ENCODE measurements at regions not wholly inside any gene's neighbourhood (a gene's known extent, or its start where the extent isn't known, plus 50 kb on each side); places are given as distances from the start of the nearest gene placed in this dataset.

DNA sequence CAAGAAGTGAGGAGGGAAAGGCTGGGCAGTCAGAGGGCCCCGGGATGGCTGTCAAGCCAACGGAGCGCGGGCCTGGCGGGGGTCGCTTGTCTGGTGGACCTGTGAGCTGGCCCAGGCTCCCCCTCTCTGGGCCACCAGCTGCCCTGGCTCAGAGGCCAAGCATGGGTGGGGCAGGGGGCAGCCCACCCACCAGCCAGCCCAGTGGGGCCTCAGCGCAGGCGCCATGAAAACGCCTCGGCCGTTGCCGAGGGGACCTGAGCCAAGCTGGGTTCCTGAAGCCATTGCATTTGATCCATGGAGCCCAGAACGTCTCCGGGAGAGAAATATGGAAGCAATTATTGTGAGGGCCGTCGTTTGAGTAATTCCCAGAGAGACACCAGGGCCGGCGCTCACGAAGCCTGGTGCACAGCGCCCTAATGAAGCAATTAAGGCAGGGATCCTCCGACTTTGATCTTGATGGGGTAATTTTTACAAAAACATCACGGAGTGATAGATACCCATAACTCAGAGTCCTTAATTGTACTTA, 90.5 kb upstream of the TTC34 start:
- TF ChIP-seq, protein P1, sequence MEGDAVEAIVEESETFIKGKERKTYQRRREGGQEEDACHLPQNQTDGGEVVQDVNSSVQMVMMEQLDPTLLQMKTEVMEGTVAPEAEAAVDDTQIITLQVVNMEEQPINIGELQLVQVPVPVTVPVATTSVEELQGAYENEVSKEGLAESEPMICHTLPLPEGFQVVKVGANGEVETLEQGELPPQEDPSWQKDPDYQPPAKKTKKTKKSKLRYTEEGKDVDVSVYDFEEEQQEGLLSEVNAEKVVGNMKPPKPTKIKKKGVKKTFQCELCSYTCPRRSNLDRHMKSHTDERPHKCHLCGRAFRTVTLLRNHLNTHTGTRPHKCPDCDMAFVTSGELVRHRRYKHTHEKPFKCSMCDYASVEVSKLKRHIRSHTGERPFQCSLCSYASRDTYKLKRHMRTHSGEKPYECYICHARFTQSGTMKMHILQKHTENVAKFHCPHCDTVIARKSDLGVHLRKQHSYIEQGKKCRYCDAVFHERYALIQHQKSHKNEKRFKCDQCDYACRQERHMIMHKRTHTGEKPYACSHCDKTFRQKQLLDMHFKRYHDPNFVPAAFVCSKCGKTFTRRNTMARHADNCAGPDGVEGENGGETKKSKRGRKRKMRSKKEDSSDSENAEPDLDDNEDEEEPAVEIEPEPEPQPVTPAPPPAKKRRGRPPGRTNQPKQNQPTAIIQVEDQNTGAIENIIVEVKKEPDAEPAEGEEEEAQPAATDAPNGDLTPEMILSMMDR (IDR thresholded peaks at IDR 0.05): no peak
- DNase-seq (ENCODE audit: low spot score): no peak

DNA sequence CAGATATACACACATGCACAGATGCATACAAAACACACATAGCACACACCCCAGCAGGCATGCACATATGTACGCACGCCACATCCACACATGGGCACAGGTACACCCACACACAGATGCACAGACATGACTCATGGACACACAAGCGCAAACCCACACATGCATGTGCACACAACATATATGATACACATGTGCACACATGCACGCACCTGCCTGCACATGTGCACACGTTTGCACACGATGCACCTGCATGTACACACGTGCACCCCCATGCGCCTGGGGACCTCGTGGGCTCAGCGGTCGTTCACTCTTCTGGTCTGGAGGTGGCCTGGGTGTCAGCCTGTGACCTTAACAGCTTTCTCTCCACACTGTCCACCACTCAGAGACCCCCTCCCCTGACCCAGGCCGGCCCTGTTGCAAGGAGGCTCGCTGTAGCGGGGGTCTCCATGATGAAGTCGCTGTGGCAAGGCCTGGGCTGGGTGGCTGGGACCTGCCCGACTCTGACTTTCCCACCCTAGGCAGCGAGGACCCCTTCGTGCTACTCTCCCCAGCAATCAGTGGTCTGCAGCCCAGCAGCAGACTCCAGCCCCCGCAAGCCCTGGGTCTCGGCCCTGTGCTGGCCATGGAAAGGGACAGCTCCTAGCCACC, 92.1 kb upstream of the TTC34 start:
- H3K4me3 ChIP-seq: no peak overlapping the region
- H3K27me3 ChIP-seq (replicated peaks; ENCODE audit: insufficient read depth): no peaks in the 10 kb centered on the region
- DNase-seq (ENCODE audit: low spot score) (no peak), ATAC-seq (ENCODE audit: insufficient number of reproducible peaks, low FRiP score, low read depth) (no peak)
- no peaks in the 10 kb centered on the region for H3K4me1 ChIP-seq (ENCODE audit: control insufficient read depth in 1 of 2, low read depth in 2 of 2)
- H3K9me3 ChIP-seq: no peaks in the 10 kb centered on the region
- H3K27ac ChIP-seq: no peak overlapping the region
- TF ChIP-seq, protein P1 (IDR thresholded peaks at IDR 0.05): no peak
- H3K36me3 ChIP-seq: no peaks in the 10 kb centered on the region

More for the DNA sequence above, 90.5 kb upstream of the TTC34 start:
- Histone ChIP-seq H3K9me3 (no peaks in the 10 kb centered on the region), H3K36me3 (no peaks in the 10 kb centered on the region), H3K4me1 (ENCODE audit: control insufficient read depth in 1 of 2, low read depth in 2 of 2) (no peaks in the 10 kb centered on the region), H3K27ac (no peak overlapping the region), H3K4me3 (no peak overlapping the region), H3K27me3 (replicated peaks; ENCODE audit: insufficient read depth) (no peaks in the 10 kb centered on the region)
- ATAC-seq (ENCODE audit: insufficient number of reproducible peaks, low FRiP score, low read depth): no peak

DNA sequence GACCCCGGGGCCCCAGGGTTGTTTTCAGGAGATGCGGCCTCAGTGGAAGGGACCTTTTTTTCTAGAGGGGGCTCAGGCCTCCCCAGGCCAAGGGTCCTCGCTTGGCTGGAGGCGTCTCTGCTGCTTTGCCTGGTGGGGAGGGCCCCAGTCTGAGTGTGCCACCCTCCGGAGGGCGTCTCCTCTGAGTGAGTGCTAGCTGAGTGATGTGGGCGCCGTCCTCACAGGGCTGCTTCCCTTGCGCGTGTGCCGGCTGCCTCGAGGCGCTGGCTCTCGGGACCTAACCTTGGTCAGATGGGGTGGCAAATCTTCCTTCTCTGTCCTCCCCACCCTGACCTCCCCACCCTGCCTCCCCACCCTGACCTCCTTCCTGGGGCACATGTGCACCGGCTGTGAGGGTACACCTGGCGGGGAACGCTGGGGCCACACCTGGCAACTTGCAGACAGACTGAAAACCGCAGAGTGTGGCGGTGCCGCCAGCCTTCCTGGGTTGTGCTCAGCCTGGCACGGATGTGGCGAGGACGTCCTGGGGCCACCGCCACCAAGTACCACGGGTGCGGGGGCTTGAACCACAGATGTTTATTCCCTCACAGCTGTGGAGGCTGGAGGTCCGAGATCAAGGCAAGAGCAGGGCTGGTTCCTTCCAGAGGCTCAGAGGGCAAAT, 93.0 kb upstream of the TTC34 start:
- Histone ChIP-seq H3K27ac (no peak overlapping the region), H3K4me3 (no peak overlapping the region), H3K4me1 (ENCODE audit: control insufficient read depth in 1 of 2, low read depth in 2 of 2) (no peaks in the 10 kb centered on the region), H3K27me3 (replicated peaks; ENCODE audit: insufficient read depth) (no peaks in the 10 kb centered on the region), H3K36me3 (no peaks in the 10 kb centered on the region), H3K9me3 (no peaks in the 10 kb centered on the region)
- TF ChIP-seq, protein P1 (IDR thresholded peaks at IDR 0.05): no peak
- no peak for DNase-seq (ENCODE audit: low spot score)
- no peak for ATAC-seq (ENCODE audit: insufficient number of reproducible peaks, low FRiP score, low read depth)

DNA sequence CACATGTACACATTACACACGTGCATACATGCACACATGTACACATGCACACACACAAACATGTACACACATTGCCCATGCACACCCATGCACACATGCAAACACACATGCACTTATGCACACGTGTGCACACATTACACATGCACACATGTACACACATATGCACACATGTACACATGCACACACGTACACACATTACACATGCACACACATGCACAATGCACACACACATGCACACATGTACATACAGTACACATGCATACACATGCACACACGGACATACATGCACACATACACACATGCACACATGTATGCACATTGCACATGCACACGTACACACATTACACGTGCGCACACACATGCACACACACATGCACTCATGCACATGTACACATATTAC, 95.3 kb upstream of the TTC34 start:
- Histone ChIP-seq H3K9me3 (no peaks in the 10 kb centered on the region), H3K27me3 (replicated peaks; ENCODE audit: insufficient read depth) (no peaks in the 10 kb centered on the region), H3K27ac (no peak overlapping the region), H3K4me1 (ENCODE audit: control insufficient read depth in 1 of 2, low read depth in 2 of 2) (no peaks in the 10 kb centered on the region), H3K36me3 (no peaks in the 10 kb centered on the region), H3K4me3 (no peak overlapping the region)
- DNase-seq (ENCODE audit: low spot score) (no peak), ATAC-seq (ENCODE audit: insufficient number of reproducible peaks, low FRiP score, low read depth) (no peak)
- TF ChIP-seq, protein P1 (IDR thresholded peaks at IDR 0.05): no peak

DNA sequence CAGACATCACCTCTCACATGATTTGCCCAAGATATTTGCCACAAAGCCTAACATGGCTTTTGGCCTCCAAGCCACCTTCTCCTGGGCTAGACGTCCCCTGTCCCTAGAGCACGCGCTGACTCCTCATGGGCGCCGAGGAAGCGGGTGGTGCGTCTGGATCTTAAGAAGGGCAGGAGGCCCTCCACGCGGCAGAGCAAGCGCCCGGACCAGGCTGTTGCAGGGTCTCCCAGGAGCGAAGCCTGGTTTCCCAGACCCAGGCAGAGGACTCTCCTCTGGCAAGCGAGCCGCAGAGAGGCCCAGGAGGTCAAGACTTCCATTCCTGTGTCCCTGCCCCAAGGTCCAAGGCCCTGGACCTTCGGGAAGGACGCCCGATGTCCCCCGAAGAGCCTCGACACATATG, 101.7 kb upstream of the TTC34 start:
- DNase-seq (ENCODE audit: low spot score) (no peak), ATAC-seq (ENCODE audit: insufficient number of reproducible peaks, low FRiP score, low read depth) (no peak)
- Histone ChIP-seq H3K4me3 (no peak overlapping the region), H3K4me1 (ENCODE audit: control insufficient read depth in 1 of 2, low read depth in 2 of 2) (no peaks in the 10 kb centered on the region), H3K27me3 (replicated peaks; ENCODE audit: insufficient read depth) (no peaks in the 10 kb centered on the region), H3K36me3 (no peaks in the 10 kb centered on the region), H3K27ac (no peak overlapping the region), H3K9me3 (no peaks in the 10 kb centered on the region)
- TF ChIP-seq, protein P1 (IDR thresholded peaks at IDR 0.05): no peak
